ENCODE measurements at regions not wholly inside any gene's neighbourhood (a gene's known extent, or its start where the extent isn't known, plus 50 kb on each side); places are given as distances from the start of the nearest gene placed in this dataset.

GRCh38 chr3:167100651-167101050 lies 279.4 kb downstream of the ZBBX start:
- TF ChIP-seq CTCF (IDR thresholded peaks at IDR 0.05) (no peak), EZH2 (IDR thresholded peaks at IDR 0.05; ENCODE audit: borderline replicate concordance, insufficient read depth, low read depth, low read length, poor library complexity, severe bottlenecking) (no peak)
